ENCODE measurements at regions not wholly inside any gene's neighbourhood (a gene's known extent, or its start where the extent isn't known, plus 50 kb on each side); places are given as distances from the start of the nearest gene placed in this dataset.

GRCh38 chr13:106630650-106631049 is 62.7 kb upstream of the ARGLU1 start:
- Histone ChIP-seq H3K36me3 (no peaks in the 10 kb centered on the region), H3K4me1 (no peaks in the 10 kb centered on the region), H3K4me3 (no peak overlapping the region), H3K9me3 (no peaks in the 10 kb centered on the region), H3K27me3 (no peaks in the 10 kb centered on the region), H3K27ac (no peak overlapping the region)
- 59 to 77% (median 67%) methylated on average over 6 of the region's 6 CpGs for WGBS, 5 donors
- intact Hi-C loops (cut with DNase I; ENCODE audit: low total_unique reads): no loop called here
- TF ChIP-seq CTCF (IDR thresholded peaks at IDR 0.05) (no peak), POLR2AphosphoS5 (IDR thresholded peaks at IDR 0.05) (no peak), EP300 (IDR thresholded peaks at IDR 0.05) (no peak), POLR2A (IDR thresholded peaks at IDR 0.05) (no peak)
- no peak for DNase-seq

GRCh38 chr13:106630162-106630561 is 62.2 kb upstream of the ARGLU1 start:
- no peak for DNase-seq
- H3K4me3 ChIP-seq: no peak overlapping the region
- 79 to 88% (median 87%) methylated on average over 5 of the region's 5 CpGs for WGBS, 5 donors
- no peaks in the 10 kb centered on the region for H3K9me3 ChIP-seq
- peaks cover 0 to 2% (median 0%) of the 10 kb centered on the region in 3 donors for H3K27me3 ChIP-seq
- TF ChIP-seq EP300 (IDR thresholded peaks at IDR 0.05) (no peak), POLR2A (IDR thresholded peaks at IDR 0.05) (no peak), POLR2AphosphoS5 (IDR thresholded peaks at IDR 0.05) (no peak), CTCF (IDR thresholded peaks at IDR 0.05) (no peak)
- H3K27ac ChIP-seq: no peak overlapping the region
- intact Hi-C loops (cut with DNase I; ENCODE audit: low total_unique reads): no loop called here
- no peaks in the 10 kb centered on the region for H3K4me1 ChIP-seq
- H3K36me3 ChIP-seq: no peaks in the 10 kb centered on the region

- no peak overlapping the region for H3K27ac ChIP-seq
- peaks cover 0 to 12% (median 0%) of the 10 kb centered on the region in 3 donors for H3K27me3 ChIP-seq
- no peaks in the 10 kb centered on the region for H3K4me1 ChIP-seq
- TF ChIP-seq POLR2AphosphoS5 (IDR thresholded peaks at IDR 0.05) (no peak), EP300 (IDR thresholded peaks at IDR 0.05) (no peak), POLR2A (IDR thresholded peaks at IDR 0.05) (no peak), CTCF (IDR thresholded peaks at IDR 0.05) (no peak)
- WGBS, 5 donors: 56 to 82% (median 68%) methylated on average over 2 of the region's 2 CpGs
- intact Hi-C loops (cut with DNase I; ENCODE audit: low total_unique reads): no loop called here
- peak in 1 of 2 donors; percentile 36 for DNase-seq
- no peaks in the 10 kb centered on the region for H3K36me3 ChIP-seq
- H3K4me3 ChIP-seq: no peak overlapping the region
- H3K9me3 ChIP-seq: no peaks in the 10 kb centered on the region
Observed at GRCh38 chr13:106628936-106629659, 61.2 kb upstream of the ARGLU1 start.

GRCh38 chr13:106626473-106626872 is 58.5 kb upstream of the ARGLU1 start:
- intact Hi-C loops (cut with DNase I; ENCODE audit: low total_unique reads): no loop called here

GRCh38 chr13:106625578-106625977 is 57.6 kb upstream of the ARGLU1 start:
- TF ChIP-seq EP300 (IDR thresholded peaks at IDR 0.05) (no peak), POLR2A (IDR thresholded peaks at IDR 0.05) (no peak), CTCF (IDR thresholded peaks at IDR 0.05) (no peak), POLR2AphosphoS5 (IDR thresholded peaks at IDR 0.05) (no peak)
- Histone ChIP-seq H3K27ac (no peak overlapping the region), H3K36me3 (no peaks in the 10 kb centered on the region), H3K4me1 (no peaks in the 10 kb centered on the region), H3K4me3 (no peak overlapping the region), H3K9me3 (no peaks in the 10 kb centered on the region), H3K27me3 (peaks cover 0 to 15% (median 0%) of the 10 kb centered on the region in 3 donors)
- DNase-seq: no peak
- intact Hi-C loops (cut with DNase I; ENCODE audit: low total_unique reads): no loop called here
- 75 to 93% (median 89%) methylated on average over 5 of the region's 5 CpGs for WGBS, 5 donors

More at GRCh38 chr13:106626473-106626872, 58.5 kb upstream of the ARGLU1 start:
- Histone ChIP-seq H3K27me3 (peaks cover 0 to 15% (median 0%) of the 10 kb centered on the region in 3 donors), H3K36me3 (no peaks in the 10 kb centered on the region), H3K4me3 (no peak overlapping the region), H3K27ac (no peak overlapping the region), H3K9me3 (no peaks in the 10 kb centered on the region), H3K4me1 (no peaks in the 10 kb centered on the region)
- DNase-seq: no peak
- TF ChIP-seq EP300 (IDR thresholded peaks at IDR 0.05) (no peak), POLR2A (IDR thresholded peaks at IDR 0.05) (no peak)
